OCI-M1 (cell line): ENCODE measurements at regions not wholly inside any gene's neighbourhood (a gene's known extent, or its start where the extent isn't known, plus 50 kb on each side); places are given as distances from the start of the nearest gene placed in this dataset.

Experiments
- DNase-seq: peaks from one replicate; lab custom pipeline; 2025; lab: John Stamatoyannopoulos, UW

DNA sequence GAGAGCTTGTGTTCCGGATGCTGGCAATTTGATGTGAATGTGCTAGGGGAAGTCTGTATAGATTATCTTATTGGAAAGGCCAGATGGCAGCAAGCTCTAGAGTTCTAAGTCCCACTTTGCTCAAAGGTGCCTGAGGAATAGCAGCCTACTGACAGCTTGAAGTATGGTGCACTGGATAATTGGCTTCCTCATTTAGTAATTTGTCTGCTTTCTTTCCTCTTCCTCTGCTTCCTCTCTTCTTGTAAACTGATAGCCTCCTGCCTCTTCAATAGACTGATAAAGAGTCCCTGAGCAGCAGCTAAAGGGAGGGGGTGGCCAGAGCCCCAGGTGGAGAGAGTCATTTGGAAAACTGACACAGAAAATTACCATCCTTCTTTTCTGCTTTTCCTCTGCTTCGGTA, 177.3 kb downstream of the FGF1 start:
- DNase-seq = peak; percentile 15

DNA sequence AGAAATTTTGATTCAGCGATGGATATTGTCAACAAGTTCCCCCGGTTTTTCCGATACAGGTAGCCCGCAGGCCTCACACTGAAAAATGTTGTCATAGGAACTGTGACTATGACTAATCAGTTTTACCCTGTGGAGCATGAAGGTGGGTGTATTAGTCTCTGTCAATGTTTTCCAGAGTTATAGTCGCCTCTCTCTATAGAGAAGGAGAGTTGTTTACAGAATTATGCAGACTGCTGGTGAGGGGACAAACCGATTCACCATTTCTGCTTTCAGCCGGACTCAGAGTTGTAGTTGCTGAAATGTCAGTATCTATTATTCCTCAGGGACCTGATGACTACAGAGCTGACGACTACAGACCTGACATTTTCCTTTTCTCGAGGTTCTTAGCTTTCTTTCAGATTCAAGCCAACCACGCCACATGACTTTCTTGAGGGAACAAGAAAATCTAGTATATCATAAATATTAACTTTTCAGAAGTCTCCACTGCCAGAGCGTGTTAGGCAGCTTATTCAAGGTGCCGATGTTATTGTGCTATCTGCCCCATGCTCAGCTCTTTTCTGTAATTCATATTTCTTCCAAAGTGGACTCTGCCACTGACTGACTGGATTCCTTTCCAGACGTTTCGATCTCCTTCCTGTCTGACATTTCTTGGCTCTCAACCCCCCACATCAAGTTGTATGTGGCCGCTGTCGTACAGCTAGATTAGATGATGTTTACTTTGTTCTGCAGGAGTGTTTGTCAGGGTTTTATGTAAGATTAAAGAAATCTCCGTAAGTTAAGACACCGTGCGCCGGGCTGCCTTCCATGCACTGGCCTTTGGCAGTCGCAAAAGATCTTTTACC, 178.1 kb downstream of the FGF1 start:
- no peak for DNase-seq

DNA sequence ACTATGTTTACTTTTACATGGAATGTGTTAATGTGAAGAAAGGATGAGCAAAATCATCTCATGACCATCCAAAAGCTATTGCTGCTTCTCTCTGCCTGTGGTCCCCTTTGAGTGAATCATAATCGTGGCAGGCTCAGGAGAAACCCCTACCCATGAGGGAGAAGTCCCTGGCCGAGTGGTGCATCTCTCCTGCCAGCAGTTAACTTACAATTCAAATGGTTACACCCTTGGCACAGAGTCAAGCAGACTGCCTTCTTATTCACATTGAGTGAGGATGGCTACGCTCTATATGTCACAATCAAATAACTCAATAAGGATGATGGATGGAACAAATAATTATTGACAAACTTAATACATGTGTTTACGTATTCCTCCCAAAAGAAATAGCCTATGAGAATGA, 179.1 kb downstream of the FGF1 start:
- DNase-seq = no peak

DNA sequence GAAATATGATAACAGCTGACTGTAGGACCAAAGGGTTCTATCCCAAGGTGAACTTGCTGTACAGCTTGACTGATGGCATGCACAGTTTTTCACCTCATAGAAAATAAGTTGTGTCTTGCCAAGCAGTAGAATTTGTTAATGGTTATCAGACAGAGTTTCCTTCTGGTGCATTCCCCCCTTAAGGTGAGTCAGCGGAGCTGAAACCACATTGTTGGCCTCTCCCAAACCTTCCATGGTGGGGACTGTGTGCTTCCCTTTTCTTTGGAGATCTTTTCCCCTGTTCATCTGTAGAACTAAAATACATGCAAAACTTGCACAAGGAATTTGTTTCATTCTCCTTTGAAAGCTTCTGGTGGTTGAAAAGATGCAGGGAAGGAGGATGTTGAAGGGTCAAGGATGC, 179.8 kb downstream of the FGF1 start:
- no peak for DNase-seq

DNA sequence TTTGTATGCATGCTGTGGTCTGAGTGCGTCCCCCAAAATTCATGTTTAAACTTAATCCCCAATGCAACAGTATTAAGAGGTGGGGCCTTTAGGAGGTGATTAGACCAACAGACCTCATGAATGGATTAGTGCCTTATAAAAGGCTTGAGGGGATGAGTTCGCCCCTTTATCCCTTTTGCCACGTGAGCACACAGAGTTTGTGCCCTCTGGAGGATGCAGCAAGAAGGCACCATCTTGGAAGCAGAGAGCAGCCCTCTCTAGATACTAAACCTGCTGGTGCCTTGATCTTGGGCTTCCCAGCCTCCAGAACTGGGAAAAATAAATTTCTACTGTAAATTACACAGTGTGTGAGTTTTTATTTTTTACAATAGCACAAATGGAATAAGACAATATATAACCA, 177.1 kb upstream of the SPRY4 start:
- no peak for DNase-seq

DNA sequence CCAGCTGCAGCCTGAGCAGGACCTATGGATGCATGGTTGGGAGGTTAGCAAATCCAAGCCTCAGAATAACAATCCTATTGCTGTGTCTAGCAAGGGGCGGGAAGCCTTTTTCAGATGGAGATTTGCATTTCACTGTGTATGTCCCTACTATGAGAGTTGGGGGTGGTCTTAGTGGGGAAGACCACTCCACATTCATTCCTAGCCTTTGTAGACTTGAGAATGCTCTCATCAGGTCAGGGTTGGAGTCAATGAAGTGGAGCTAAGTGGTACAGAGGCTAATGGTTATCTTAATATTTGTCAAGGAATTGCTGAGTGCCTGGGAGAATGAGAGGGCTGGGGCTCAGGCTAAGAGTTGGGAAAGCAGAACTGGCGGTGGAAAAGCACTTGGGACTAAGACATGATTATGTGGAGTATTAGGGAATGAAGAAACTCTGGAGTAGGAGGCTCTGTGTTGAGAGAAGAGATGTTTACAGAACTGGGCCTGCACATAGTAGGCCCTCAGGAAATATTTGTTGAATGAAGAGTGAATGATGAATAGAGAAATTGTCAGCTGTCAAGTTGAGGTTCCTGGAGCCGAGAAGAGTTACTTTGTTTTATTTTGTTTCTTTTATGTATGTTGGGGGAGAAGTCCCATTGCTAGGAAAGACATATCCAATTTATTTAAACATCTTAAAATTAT, 175.5 kb upstream of the SPRY4 start:
- DNase-seq = no peak

DNA sequence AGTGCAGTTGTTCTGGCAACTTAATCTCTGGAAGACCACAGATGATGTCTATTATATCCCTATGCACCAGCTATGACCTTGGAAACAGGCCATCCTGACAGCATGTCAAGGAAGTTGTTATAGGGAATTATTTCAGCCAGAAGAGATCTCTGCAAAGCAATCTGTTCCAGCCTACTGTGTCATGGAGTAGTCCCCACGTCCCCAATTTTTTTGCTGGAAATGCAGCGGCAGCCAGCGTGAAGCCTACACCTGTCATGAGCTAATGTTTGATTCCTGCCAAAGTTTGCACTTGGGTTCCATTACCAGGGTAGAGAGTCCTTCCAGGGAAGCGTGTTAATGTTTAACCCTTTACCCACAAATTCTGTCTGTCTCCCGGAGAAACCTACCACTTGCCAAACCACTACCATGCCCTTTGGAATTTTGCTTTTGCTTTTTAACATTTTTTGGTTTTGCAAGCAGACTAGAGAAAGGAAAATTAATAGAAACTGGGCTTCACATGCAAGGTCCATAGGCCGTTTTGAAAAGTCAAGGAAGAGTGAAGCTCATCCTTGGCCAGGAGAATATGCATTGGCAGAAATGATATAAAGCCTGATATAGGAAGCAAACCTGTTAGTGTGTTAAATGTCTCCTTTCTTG, 174.9 kb upstream of the SPRY4 start:
- DNase-seq = no peak

DNA sequence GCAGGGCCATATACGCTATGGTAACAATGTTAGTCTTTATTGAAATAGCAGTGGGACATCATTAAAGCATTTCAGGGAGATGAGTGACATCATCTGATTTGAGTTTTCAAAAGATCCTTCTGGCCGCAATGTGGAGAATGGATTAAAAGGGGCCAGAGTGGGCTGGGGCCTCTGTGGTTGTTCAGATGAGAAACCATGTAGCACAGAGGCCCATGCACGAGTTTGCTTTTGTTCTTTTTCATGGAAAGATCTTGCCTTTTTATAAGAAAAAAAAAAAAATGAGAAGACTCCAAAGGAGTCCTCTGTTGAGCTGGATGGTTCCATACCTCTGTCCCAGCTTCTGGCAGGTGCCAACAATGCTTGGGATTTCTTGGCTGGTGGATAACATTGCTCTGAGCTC, 173.5 kb upstream of the SPRY4 start:
- DNase-seq = no peak

DNA sequence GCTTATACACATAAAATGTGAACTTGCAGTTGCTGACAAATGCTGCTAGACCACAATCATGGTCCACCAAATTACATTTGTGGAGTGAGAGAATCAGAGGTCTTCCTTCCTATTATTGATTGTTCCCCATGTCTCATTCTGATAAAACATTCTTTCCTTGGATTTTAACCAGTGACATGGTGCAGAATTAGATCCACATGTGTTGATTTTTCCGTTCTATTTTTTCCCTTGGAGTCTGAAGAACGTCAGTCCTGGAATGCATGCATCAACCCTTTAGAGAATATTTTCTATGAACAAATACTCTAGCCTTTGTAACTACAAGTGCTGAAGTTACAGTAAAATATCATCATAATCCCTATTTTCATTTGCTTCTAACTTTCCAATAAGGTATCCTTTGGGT, 170.7 kb upstream of the SPRY4 start:
- no peak for DNase-seq

DNA sequence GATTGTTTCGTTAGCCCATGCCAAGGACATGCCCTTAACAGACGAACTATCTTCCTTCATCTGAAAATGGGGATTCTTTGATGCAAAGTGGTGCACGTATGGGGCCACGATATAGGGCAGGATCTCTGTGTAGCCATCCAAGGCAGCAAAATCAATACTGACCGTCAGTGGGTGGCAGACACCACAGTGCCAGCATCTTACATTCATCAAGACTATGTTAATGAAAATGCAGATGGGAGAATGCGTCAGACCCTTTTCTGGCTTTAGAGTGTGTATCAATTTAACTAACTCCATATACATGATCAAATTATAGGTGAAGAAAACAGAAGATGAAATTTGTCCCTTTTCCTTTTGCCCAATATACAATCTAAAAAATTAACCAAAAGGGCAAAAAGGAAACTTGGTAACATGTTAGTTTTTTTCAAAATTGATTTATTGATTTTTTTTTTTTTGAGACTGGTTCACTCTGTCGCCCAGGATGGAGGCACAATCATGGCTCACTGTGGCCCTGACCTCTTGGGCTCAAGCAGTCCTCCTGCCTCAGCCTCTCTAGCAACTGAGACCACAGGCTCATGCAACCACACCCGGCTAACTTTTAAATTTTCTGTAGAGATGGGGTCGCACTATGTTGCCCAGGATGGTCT, 169.2 kb upstream of the SPRY4 start:
- DNase-seq = no peak

DNA sequence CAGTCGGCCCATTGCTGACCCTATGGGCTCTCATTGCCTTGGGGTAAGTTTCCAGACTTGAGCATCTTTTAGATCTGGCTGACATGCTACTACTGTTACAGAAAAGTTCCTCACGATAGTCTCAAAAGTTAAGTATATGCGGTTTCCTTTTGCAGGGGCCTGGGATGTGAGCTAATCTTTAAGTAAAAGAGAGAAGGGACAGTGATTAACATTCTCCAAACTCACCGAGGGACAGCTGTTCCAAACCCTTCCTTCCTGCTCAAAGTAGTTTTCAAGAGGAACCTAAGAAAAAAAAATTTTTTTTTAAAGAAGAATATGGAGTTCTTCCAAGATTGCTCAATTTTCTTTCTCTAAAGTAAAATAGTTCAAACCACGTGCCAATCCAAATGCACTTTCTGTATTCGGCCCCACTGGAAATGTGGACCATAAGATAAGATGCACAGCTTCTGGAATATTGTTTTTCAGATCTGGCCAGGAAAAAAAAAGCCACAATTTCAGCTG, 168.0 kb upstream of the SPRY4 start:
- DNase-seq = peak; percentile 5

DNA sequence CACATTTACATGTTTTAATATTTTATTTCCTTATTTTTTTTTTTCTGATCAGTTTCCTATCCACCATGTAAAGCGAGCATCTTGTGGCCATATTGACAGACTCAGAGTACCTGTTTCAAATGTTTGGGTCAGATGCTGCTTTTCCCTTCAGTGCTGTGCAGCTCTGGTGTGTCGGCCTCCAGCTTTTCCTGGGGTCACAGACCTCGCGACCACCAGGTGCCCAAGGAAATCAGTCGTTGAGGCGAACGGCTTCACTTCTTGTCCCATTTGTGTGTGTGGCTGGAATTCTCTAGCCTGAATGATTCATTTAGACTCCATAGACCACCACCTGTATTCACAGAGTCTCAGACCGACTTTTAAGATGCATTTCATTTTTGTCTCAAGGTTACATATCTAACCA, 166.9 kb upstream of the SPRY4 start:
- no peak for DNase-seq

DNA sequence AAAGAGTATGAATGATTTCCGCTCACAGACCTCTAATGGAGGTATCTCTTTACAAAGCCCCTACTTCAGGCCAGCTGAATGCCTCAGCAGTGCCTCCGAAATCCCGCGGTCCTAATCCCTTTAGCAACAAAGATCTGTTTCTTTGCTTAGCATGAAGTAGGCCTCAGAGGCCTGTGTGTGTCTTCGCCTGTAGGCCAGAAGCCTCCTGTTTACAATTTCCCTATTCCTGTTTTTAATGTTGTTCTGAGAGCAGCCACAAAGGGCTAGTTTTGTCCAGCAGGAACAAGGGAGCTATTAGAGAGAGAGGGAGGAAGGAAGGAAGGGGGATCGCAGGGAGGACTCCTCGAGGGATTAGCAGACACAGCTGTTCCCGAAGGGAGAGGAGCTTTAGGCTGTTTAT, 166.4 kb upstream of the SPRY4 start:
- DNase-seq = no peak

DNA sequence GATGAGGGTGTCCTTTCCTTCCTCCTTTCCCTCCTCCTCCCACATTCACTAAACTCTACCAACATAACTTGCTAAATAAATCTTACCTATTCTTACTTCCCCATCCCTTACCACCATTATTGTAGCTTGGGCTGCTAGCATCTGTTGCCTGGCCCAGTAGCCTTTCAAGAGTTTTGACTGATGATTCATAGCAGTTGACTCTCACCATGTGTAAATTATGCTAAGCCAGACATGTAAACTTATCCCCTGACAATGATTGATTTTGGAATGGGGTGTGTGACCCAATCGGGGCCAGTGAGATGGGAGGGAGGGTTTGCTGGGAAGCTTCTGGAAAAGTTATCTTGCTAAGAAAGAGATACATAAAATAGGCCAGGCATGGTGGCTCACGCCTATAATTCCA, 161.8 kb upstream of the SPRY4 start:
- DNase-seq = no peak

DNA sequence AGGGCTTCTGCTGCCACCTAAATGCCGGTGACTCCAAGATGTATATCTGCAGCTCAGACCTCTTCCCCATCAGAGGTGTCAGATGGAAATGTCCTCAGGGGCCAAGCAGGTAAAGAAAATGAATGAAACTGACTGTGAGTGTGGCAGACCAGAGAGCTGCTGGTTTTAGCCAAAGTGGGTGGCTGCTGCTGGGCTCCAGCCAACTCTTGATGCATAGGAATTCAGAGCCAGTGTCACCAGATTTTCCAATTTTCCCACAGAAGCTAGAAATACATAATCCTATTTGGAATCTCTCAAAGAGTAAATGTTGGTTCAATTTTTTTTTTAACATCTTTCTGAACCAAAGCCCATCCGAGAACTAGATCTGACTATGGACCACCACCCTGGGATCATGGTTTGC, 161.2 kb upstream of the SPRY4 start:
- no peak for DNase-seq

DNA sequence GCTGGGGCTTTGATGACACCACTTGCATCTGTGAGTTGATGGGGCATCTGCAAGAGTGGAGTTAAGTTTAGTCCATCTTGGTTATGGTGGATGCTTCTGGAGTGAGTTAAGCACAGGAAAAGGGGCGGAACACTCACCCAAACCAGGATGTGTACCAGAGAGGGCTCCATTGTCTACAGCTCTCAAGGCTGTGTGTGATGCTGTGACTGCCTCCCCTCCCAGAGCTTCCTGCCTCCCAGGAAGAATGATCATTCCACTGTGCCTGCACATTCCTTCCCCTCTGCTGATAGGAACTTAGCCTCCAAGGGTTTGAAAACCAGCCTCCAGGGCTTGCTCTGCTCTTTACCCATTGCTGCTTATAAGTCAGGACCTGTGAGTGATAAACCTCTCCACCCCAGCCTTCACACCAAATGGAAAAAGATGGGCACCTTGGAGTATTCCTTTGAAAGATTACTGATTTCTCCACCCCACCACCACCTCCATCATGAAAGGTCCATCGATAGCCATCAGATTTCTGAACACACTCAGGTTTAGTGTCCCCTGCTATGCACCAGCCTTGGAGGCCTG, 160.1 kb upstream of the SPRY4 start:
- no peak for DNase-seq

DNA sequence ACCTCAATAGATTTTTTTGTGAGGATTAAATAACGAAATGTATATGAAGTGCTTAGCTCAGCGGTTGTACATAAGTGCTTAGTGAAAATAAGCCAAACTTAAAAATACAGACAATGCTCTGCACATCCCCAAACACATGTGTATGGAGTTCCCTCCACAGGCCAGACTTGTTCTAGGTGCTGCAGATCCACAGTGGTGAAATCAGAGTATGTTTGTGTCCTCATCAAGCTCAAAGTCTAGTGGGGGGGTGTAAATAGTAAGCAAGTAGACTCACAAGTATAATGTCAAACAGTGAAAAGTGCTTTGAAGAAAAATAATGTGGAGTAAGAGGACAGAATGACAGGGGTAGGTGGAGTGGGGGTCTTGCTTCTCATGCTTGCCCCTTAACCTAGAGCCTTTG, 157.4 kb upstream of the SPRY4 start:
- DNase-seq = no peak

DNA sequence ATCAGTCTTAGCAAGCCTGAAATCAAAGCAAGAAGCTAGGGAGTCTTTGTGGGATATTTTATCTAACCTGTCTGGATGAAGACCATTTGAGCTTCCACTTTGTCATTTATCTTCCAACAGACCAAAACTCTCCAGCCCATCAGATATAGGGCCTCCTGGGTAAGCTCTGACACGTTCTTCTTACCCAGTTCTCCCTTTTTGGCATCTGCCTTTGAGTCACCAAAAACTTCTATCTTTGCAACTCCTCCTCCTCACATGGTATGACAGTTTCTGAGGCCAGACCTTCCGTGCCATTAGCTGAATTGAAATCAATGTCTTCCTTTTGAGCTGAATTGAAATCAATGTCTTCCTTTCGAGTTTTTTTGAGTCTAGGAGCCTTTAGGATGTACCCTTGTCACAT, 156.6 kb upstream of the SPRY4 start:
- DNase-seq = no peak

DNA sequence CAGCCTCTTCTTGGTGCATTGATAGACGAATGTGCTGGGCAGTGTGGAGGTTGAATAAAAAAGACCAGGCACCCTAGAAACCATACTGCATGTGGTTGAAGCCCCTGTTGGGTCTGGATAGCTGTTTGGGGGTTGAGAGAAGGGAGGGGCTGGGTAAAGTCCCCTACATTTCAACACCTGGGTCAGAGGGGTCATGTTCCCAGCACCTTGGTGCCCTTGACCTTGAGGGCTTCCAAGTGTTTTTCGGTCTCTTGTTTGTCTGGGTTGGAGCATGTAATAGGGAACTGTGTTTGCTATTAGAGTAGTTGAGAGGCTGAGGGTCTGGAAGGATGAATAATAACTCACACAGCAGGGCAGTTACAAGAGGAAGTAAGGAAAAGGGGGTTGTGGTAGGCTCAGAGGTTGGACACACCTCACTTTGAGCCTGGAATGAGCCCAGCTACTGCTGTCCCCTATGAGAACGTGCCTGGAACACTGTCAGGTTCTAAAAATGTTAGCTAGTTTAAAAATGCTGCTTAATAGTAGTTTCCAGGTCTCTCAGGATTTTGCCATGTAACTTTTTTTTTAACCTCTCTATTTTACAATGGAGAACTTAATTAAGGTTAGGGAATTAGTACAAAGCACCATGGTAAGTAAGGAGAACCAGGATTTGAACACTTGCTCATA, 155.2 kb upstream of the SPRY4 start:
- no peak for DNase-seq

DNA sequence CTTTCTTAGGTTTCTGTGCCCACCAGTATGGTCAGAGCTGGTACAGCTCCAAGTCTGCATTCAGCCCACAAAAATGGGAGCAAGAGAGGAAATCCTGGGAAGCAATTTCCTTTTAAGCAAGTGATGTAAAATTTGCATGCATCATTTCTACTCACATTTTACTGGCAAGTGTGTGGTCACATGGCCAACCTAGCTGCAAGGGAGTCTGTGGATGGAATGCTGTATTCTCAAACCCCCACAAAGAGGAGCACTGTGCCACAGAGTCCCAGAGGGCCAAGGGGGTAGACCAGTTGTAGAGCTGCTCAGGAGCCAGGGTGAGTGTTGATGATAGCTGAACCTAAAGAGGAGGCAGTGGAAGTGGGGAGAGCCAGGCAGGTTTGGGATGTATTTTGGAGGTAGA, 154.3 kb upstream of the SPRY4 start:
- DNase-seq = no peak

DNA sequence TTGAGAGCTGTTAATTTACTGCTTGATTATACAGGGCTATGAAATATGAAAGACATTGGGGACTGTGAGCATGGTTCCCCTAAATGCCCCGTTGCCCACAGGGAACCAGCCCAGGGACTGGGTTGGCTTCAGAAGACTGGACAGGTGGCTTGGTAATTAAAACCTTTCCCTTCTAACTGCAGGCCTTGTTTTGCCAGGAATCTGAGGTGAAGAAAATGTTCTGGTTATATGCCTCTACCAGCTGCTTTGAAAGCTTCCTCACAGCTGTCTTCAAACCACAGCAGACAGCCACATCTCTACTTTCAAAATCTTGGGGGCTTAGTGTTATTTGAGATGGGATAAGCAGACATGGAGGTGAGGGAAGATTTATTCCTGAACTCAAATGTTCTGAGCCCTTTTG, 153.3 kb upstream of the SPRY4 start:
- DNase-seq = no peak

DNA sequence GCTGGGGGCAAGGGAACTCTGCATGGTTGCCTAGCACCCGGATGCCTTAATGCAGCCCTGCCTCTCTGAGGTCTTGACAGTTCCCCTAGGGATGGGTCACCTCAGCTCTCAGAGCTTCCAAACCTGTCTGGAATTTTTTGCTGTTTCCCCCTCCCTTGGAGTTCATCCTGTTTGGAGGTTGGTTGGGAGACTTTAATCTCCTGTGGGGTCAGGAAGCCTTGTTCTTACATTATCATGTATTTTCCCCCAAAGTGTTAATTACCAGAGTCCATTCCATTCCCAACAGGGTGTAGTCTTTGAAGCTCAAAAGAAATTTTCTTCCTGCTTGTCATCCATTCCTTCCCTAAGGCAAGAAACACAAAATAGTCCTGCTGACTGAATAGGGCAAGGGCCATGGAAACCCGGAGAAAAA, 150.3 kb upstream of the SPRY4 start:
- DNase-seq = no peak
